Loucy (cell line): ENCODE measurements at regions not wholly inside any gene's neighbourhood (a gene's known extent, or its start where the extent isn't known, plus 50 kb on each side); places are given as distances from the start of the nearest gene placed in this dataset.

Experiments used
- H2AFZ ChIP-seq: fragments of 200-600 bp; sonication (generic); 2 replicates; pipeline ENCODE4 v1.6.0; 2016; ENCODE audit warnings: antibody characterized with exemption, mild to moderate bottlenecking, low read length, moderate library complexity
- H3F3A ChIP-seq: fragments of 200-600 bp; 2 replicates; pipeline ENCODE4 v1.6.0; 2016; ENCODE audit warnings: antibody characterized with exemption, low read depth, mild to moderate bottlenecking
- H3K27me3 ChIP-seq: fragments of 200-600 bp; sonication (generic); 2 replicates; pipeline ENCODE4 v1.6.1; 2014; ENCODE audit warnings: low read length, mild to moderate bottlenecking; ENCODE audit not compliant: insufficient read depth, poor library complexity, severe bottlenecking
- H3K36me3 ChIP-seq: fragments of 200-600 bp; sonication (generic); 2 replicates; pipeline ENCODE4 v1.6.1; 2016; ENCODE audit warnings: low read length; ENCODE audit not compliant: insufficient read depth
- H3K4me1 ChIP-seq: fragments of 200-600 bp; sonication (generic); 2 replicates; pipeline ENCODE4 v1.5.1; 2014; ENCODE audit warnings: low read length, mild to moderate bottlenecking; ENCODE audit not compliant: insufficient read depth, poor library complexity, severe bottlenecking
- H3K4me2 ChIP-seq: fragments of 200-600 bp; sonication (generic); 2 replicates; pipeline ENCODE4 v1.6.0; 2014; ENCODE audit warnings: antibody characterized with exemption, low read length, low read depth, mild to moderate bottlenecking; ENCODE audit not compliant: poor library complexity, severe bottlenecking
- H3K4me3 ChIP-seq: fragments of 200-600 bp; sonication (generic); 2 replicates; pipeline ENCODE4 v1.5.1; 2014; ENCODE audit warnings: low read length, mild to moderate bottlenecking, mixed read lengths; ENCODE audit not compliant: poor library complexity, severe bottlenecking
- H3K79me2 ChIP-seq: fragments of 200-600 bp; sonication (generic); 2 replicates; pipeline ENCODE4 v1.6.1; 2014; ENCODE audit warnings: low read length; ENCODE audit not compliant: insufficient read depth
- H3K9ac ChIP-seq: fragments of 200-600 bp; sonication (generic); 2 replicates; pipeline ENCODE4 v1.6.0; 2014; ENCODE audit warnings: mild to moderate bottlenecking, low read depth, low read length, moderate library complexity; ENCODE audit not compliant: poor library complexity, severe bottlenecking
- H3K9me2 ChIP-seq: fragments of 200-600 bp; sonication (generic); replicated peaks from 2 replicates; pipeline ENCODE4 v1.6.1; 2016; ENCODE audit warnings: low read depth, low read length, mixed read lengths
- H3K9me3 ChIP-seq: fragments of 200-600 bp; sonication (generic); 2 replicates; pipeline ENCODE4 v1.6.1; 2014; ENCODE audit warnings: mild to moderate bottlenecking, antibody characterized with exemption, low read length, low read depth; ENCODE audit not compliant: insufficient read depth
- H4K20me1 ChIP-seq: fragments of 200-600 bp; sonication (generic); 2 replicates; pipeline ENCODE4 v1.6.0; 2014; ENCODE audit warnings: antibody characterized with exemption, low read length, mild to moderate bottlenecking; ENCODE audit not compliant: insufficient read depth, poor library complexity, severe bottlenecking
- EZH2phosphoT487 ChIP-seq: fragments of 200-600 bp; IDR thresholded peaks from 2 replicates; pipeline ENCODE4 v1.6.1; 2018; ENCODE audit warnings: antibody characterized with exemption, mild to moderate bottlenecking, moderate library complexity, borderline replicate concordance
- TF ChIP-seq, protein P1 (sequence below): fragments of 200-600 bp; sonication (generic); conservative IDR thresholded peaks from 2 replicates; pipeline ENCODE4 v1.5.1; 2014; ENCODE audit warnings: mild to moderate bottlenecking, antibody characterized with exemption, low read length

DNA sequence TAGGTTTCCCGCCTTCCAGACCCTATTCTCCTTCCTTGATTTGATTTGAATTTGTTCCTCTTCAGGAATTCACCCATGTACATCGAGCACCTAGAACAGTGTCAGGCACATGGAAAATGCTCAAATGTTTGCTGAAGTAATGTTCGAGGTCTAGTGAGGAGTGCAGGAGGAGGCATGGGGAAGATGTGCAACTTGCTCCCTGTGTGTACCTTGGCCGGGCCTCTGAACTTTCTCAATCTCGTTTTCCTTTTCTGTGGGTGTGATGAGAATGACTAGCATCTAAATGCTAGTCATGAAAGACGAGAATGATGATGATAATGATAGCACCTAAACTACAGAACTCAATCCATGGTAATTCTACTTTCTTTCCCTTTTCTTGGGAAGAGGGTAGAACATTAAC, 279.1 kb upstream of the PLET1 start:
- no peak overlapping the region for H3K4me3 ChIP-seq
- H4K20me1 ChIP-seq = no peaks in the 10 kb centered on the region
- H2AFZ ChIP-seq = no peak overlapping the region
- no peak overlapping the region for H3K9ac ChIP-seq
- H3K9me2 ChIP-seq = no peaks in the 10 kb centered on the region
- H3K4me2 ChIP-seq = no peak overlapping the region
- no peaks in the 10 kb centered on the region for H3K27me3 ChIP-seq
- no peaks in the 10 kb centered on the region for H3F3A ChIP-seq
- no peaks in the 10 kb centered on the region for H3K9me3 ChIP-seq
- TF ChIP-seq EZH2phosphoT487 = no peak
- TF ChIP-seq, protein P1, sequence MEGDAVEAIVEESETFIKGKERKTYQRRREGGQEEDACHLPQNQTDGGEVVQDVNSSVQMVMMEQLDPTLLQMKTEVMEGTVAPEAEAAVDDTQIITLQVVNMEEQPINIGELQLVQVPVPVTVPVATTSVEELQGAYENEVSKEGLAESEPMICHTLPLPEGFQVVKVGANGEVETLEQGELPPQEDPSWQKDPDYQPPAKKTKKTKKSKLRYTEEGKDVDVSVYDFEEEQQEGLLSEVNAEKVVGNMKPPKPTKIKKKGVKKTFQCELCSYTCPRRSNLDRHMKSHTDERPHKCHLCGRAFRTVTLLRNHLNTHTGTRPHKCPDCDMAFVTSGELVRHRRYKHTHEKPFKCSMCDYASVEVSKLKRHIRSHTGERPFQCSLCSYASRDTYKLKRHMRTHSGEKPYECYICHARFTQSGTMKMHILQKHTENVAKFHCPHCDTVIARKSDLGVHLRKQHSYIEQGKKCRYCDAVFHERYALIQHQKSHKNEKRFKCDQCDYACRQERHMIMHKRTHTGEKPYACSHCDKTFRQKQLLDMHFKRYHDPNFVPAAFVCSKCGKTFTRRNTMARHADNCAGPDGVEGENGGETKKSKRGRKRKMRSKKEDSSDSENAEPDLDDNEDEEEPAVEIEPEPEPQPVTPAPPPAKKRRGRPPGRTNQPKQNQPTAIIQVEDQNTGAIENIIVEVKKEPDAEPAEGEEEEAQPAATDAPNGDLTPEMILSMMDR = no peak
- H3K4me1 ChIP-seq = no peaks in the 10 kb centered on the region
- no peaks in the 10 kb centered on the region for H3K36me3 ChIP-seq
- H3K79me2 ChIP-seq = no peaks in the 10 kb centered on the region

DNA sequence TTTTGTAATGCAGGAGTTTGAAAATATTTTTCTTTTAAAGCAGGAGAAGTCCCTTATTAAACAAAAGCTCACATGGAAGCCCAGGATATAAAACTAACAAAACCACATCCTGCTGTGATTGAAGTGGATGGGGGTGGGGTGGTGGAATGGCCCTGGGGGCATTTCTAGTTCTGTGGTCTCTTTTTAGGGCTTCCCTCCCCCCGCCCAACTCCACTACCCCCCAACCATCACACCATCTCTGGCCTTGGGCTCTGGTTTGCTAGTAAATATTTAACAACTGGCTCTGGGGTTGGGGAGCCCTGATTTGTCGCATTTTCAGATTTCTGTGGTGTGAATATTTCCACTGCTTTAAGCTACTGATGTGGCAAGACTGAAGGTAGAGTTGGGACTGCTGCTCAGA, 279.6 kb upstream of the PLET1 start:
- H3F3A ChIP-seq = no peaks in the 10 kb centered on the region
- H3K9me2 ChIP-seq = no peaks in the 10 kb centered on the region
- H3K9me3 ChIP-seq = no peaks in the 10 kb centered on the region
- H3K4me2 ChIP-seq = no peak overlapping the region
- no peak overlapping the region for H3K9ac ChIP-seq
- no peaks in the 10 kb centered on the region for H3K27me3 ChIP-seq
- H2AFZ ChIP-seq = no peak overlapping the region
- TF ChIP-seq, protein P1 = no peak
- TF ChIP-seq EZH2phosphoT487 = no peak
- H3K79me2 ChIP-seq = no peaks in the 10 kb centered on the region
- no peak overlapping the region for H3K4me3 ChIP-seq
- no peaks in the 10 kb centered on the region for H3K4me1 ChIP-seq
- no peaks in the 10 kb centered on the region for H3K36me3 ChIP-seq
- no peaks in the 10 kb centered on the region for H4K20me1 ChIP-seq

DNA sequence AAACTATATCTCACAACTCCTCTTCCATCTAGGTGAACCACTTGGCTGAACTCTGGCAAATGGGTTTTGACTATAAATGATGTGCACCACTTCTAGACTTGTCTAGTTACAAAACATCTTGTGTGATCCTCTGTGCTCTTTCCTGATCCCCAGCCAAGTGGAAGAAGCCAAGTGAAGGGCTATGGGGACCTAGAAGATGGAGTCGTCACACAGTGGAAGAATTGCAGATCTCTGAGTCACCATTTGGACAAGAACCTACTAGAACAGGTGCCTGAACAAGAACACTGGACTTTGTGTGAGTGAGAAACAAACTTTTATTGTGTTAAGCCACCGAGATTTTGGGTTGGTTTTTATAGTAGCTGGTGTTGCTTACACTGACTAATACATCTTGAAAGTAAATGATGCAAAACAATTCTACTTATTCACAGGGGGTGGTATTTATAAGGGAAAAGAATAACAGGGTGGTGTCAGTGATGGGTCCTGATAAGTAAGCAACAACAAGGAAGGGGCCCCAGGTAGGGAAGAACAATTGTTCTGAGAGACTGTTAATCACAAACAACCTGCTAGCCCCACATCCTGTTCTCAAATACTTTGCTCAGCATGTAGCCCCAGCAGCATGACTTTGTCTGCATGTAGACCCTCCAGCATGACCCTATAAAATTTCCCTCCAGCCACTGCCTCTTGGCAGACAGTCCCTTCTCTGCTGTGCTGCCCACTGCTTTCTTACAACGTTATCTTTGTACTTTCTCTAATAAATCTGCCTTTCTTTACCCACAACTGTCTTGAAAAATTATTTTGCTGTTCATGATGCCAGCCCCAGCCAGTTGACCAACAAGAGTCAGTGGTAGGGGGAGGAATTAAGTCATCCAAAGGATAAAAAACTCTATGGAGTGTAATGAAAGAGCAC, 280.7 kb upstream of the PLET1 start:
- H3K9me3 ChIP-seq = no peaks in the 10 kb centered on the region
- no peak overlapping the region for H3K9ac ChIP-seq
- TF ChIP-seq, protein P1 = no peak
- no peak for TF ChIP-seq EZH2phosphoT487
- H2AFZ ChIP-seq = no peak overlapping the region
- no peaks in the 10 kb centered on the region for H3K36me3 ChIP-seq
- H3K79me2 ChIP-seq = no peaks in the 10 kb centered on the region
- H3K27me3 ChIP-seq = no peaks in the 10 kb centered on the region
- H3K4me3 ChIP-seq = no peak overlapping the region
- no peaks in the 10 kb centered on the region for H4K20me1 ChIP-seq
- H3K4me2 ChIP-seq = no peak overlapping the region
- H3F3A ChIP-seq = no peaks in the 10 kb centered on the region
- H3K4me1 ChIP-seq = no peaks in the 10 kb centered on the region
- no peaks in the 10 kb centered on the region for H3K9me2 ChIP-seq
